ENCODE measurements at regions not wholly inside any gene's neighbourhood (a gene's known extent, or its start where the extent isn't known, plus 50 kb on each side); places are given as distances from the start of the nearest gene placed in this dataset.

GRCh38 chr9:97753975-97754374 lies 56.8 kb upstream of the XPA start (continued):
- TF ChIP-seq RAD21 (IDR thresholded peaks at IDR 0.05) (no peak), HNF4G (IDR thresholded peaks at IDR 0.05) (no peak), MAX (IDR thresholded peaks at IDR 0.05) (no peak), TAF1 (conservative IDR thresholded peaks at IDR 0.05) (no peak), YY1 (IDR thresholded peaks at IDR 0.05) (no peak), ATF3 (IDR thresholded peaks at IDR 0.05) (no peak), EGR1 (IDR thresholded peaks at IDR 0.05; ENCODE audit: low read depth in 2 of 2) (no peak), FOXA2 (IDR thresholded peaks at IDR 0.05) (no peak), JUND (IDR thresholded peaks at IDR 0.05) (no peak), HNF4A (conservative IDR thresholded peaks at IDR 0.05) (no peak), SP1 (IDR thresholded peaks at IDR 0.05) (no peak), FOXA1 (IDR thresholded peaks at IDR 0.05) (no peak), NR2F2 (IDR thresholded peaks at IDR 0.05) (no peak)

GRCh38 chr9:97755618-97756267 lies 58.6 kb upstream of the XPA start:
- H3K4me3 ChIP-seq (ENCODE audit: low read depth in 1 of 3, low read length in 3 of 3) = no peak overlapping the region
- 91% methylated on average over 4 of the region's 4 CpGs for WGBS
- no peak for DNase-seq (ENCODE audit: low spot score)
- H3K27me3 ChIP-seq (ENCODE audit: control insufficient read depth in 4 of 4, insufficient read depth in 4 of 4, low read length in 3 of 4) = no peaks in the 10 kb centered on the region
- no peak overlapping the region for H3K9ac ChIP-seq (ENCODE audit: low read depth in 1 of 2, low read length in 2 of 2)
- no peak overlapping the region for H3K27ac ChIP-seq (ENCODE audit: low read depth in 1 of 2, low read length in 2 of 2)
- TF ChIP-seq RXRA (IDR thresholded peaks at IDR 0.05) = no peak
- no peak for TF ChIP-seq ATF3 (IDR thresholded peaks at IDR 0.05)
- TF ChIP-seq GABPA (IDR thresholded peaks at IDR 0.05 in 1 of 2, conservative IDR thresholded peaks at IDR 0.05 in 1 of 2) = no peak
- no peak for TF ChIP-seq HNF4A (conservative IDR thresholded peaks at IDR 0.05)
- no peak for TF ChIP-seq FOXA1 (IDR thresholded peaks at IDR 0.05)
- TF ChIP-seq MAX (IDR thresholded peaks at IDR 0.05) = no peak
- no peak for TF ChIP-seq EGR1 (IDR thresholded peaks at IDR 0.05; ENCODE audit: low read depth in 2 of 2)
- no peak for TF ChIP-seq ZBTB33 (IDR thresholded peaks at IDR 0.05)
- no peak for TF ChIP-seq SP1 (IDR thresholded peaks at IDR 0.05)
- no peak for TF ChIP-seq HNF4G (IDR thresholded peaks at IDR 0.05)
- TF ChIP-seq JUND (IDR thresholded peaks at IDR 0.05) = no peak
- TF ChIP-seq CTCF (IDR thresholded peaks at IDR 0.05; ENCODE audit: low read depth, low read length, missing input control) = no peak
- no peak for TF ChIP-seq TAF1 (conservative IDR thresholded peaks at IDR 0.05)
- no peak for TF ChIP-seq REST (IDR thresholded peaks at IDR 0.05)
- TF ChIP-seq NR2F2 (IDR thresholded peaks at IDR 0.05) = no peak
- peaks cover 6 to 15% (median 13%) of the 10 kb centered on the region in 4 donors for H3K4me1 ChIP-seq (ENCODE audit: control insufficient read depth in 4 of 4, insufficient read depth in 4 of 4, low read length in 3 of 4)
- H3K36me3 ChIP-seq (ENCODE audit: control insufficient read depth in 4 of 4, insufficient read depth in 3 of 4, low read depth in 1 of 4, low read length in 3 of 4) = no peaks in the 10 kb centered on the region
- H3K9me3 ChIP-seq (ENCODE audit: control insufficient read depth in 4 of 4, low read length in 3 of 4) = no peaks in the 10 kb centered on the region

Measured in liver (tissue), 8 donors.